Kidney epithelial cell (primary cell): ENCODE measurements at regions not wholly inside any gene's neighbourhood (a gene's known extent, or its start where the extent isn't known, plus 50 kb on each side); places are given as distances from the start of the nearest gene placed in this dataset.

Experiments used
- DNase-seq: peaks from one replicate; pipeline ENCODE4 v3.0.0-alpha.2; 2010; ENCODE audit warnings: low read depth
- H3K27me3 ChIP-seq: 2 replicates; pipeline ENCODE4 v1.6.0; 2011; ENCODE audit warnings: low read length; ENCODE audit not compliant: control insufficient read depth, insufficient read depth
- H3K36me3 ChIP-seq: 2 replicates; pipeline ENCODE4 v1.5.1; 2011; ENCODE audit warnings: low read length; ENCODE audit not compliant: control insufficient read depth, insufficient read depth
- H3K4me3 ChIP-seq: 2 replicates; pipeline ENCODE4 v1.5.1; 2011; ENCODE audit warnings: low read depth, mild to moderate bottlenecking, control low read depth, low read length
- CTCF ChIP-seq: IDR thresholded peaks from 2 replicates; pipeline ENCODE4 v1.5.1; 2011; ENCODE audit warnings: mild to moderate bottlenecking, moderate library complexity, low read length, control low read depth, inconsistent platforms; ENCODE audit not compliant: insufficient read depth, poor library complexity, severe bottlenecking

GRCh38 chr6:113645986-113646385 is 211.2 kb upstream of the MARCKS start:
- H3K36me3 ChIP-seq: no peaks in the 10 kb centered on the region
- no peaks in the 10 kb centered on the region for H3K27me3 ChIP-seq
- TF ChIP-seq CTCF: no peak
- no peak overlapping the region for H3K4me3 ChIP-seq
- no peak for DNase-seq

- H3K36me3 ChIP-seq: no peaks in the 10 kb centered on the region
- H3K4me3 ChIP-seq: no peak overlapping the region
- H3K27me3 ChIP-seq: no peaks in the 10 kb centered on the region
- no peak for TF ChIP-seq CTCF
- no peak for DNase-seq
These were observed 210.4 kb upstream of the MARCKS start for GRCh38 chr6:113646701-113647100.

GRCh38 chr6:113647143-113647889 is 209.8 kb upstream of the MARCKS start:
- Histone ChIP-seq H3K27me3 (no peaks in the 10 kb centered on the region), H3K36me3 (no peaks in the 10 kb centered on the region), H3K4me3 (no peak overlapping the region)
- TF ChIP-seq CTCF: no peak
- no peak for DNase-seq

- TF ChIP-seq CTCF: no peak
- Histone ChIP-seq H3K27me3 (no peaks in the 10 kb centered on the region), H3K4me3 (no peak overlapping the region), H3K36me3 (no peaks in the 10 kb centered on the region)
- no peak for DNase-seq
These were observed 208.4 kb upstream of the MARCKS start for GRCh38 chr6:113648698-113649097.

GRCh38 chr6:113649276-113649675 is 207.9 kb upstream of the MARCKS start:
- H3K36me3 ChIP-seq: no peaks in the 10 kb centered on the region
- TF ChIP-seq CTCF: no peak
- H3K4me3 ChIP-seq: no peak overlapping the region
- H3K27me3 ChIP-seq: no peaks in the 10 kb centered on the region
- no peak for DNase-seq
